Smooth muscle cell (in vitro differentiated cells): ENCODE measurements at regions not wholly inside any gene's neighbourhood (a gene's known extent, or its start where the extent isn't known, plus 50 kb on each side); places are given as distances from the start of the nearest gene placed in this dataset.

Source experiments
- DNase-seq: peaks from one replicate; lab custom pipeline; 2025; ENCODE audit not compliant: unreplicated experiment; lab: John Stamatoyannopoulos, UW
- H2AFZ ChIP-seq: fragments of 200-600 bp; sonication (generic); 2 replicates; pipeline ENCODE4 v1.6.0; 2016; ENCODE audit warnings: antibody characterized with exemption, low read depth, mild to moderate bottlenecking
- H3F3A ChIP-seq: fragments of 200-600 bp; sonication (generic); 2 replicates; pipeline ENCODE4 v1.6.0; 2017; ENCODE audit warnings: antibody characterized with exemption, low read depth
- H3K27ac ChIP-seq: fragments of 200-600 bp; sonication (generic); 2 replicates; pipeline ENCODE4 v1.5.1; 2016; ENCODE audit warnings: low read depth, mild to moderate bottlenecking
- H3K27me3 ChIP-seq: fragments of 200-600 bp; sonication (generic); 2 replicates; pipeline ENCODE4 v1.6.1; 2016; ENCODE audit warnings: low read depth, mild to moderate bottlenecking
- H3K36me3 ChIP-seq: fragments of 200-600 bp; sonication (generic); 2 replicates; pipeline ENCODE4 v1.5.1; 2016; ENCODE audit warnings: low read depth
- H3K4me1 ChIP-seq: fragments of 200-600 bp; sonication (generic); 2 replicates; pipeline ENCODE4 v1.5.1; 2016; ENCODE audit warnings: low read depth
- H3K4me2 ChIP-seq: fragments of 200-600 bp; sonication (generic); 2 replicates; pipeline ENCODE4 v1.6.0; 2016; ENCODE audit warnings: mild to moderate bottlenecking
- H3K4me3 ChIP-seq: fragments of 200-600 bp; sonication (generic); 2 replicates; pipeline ENCODE4 v1.5.1; 2016; ENCODE audit warnings: mild to moderate bottlenecking
- H3K79me2 ChIP-seq: fragments of 200-600 bp; sonication (generic); 2 replicates; pipeline ENCODE4 v1.6.0; 2016; ENCODE audit warnings: low read depth, mild to moderate bottlenecking
- H3K9ac ChIP-seq: fragments of 200-600 bp; sonication (generic); 2 replicates; pipeline ENCODE4 v1.6.0; 2016; ENCODE audit warnings: low read depth
- H3K9me3 ChIP-seq: fragments of 200-600 bp; sonication (generic); replicated peaks from 2 replicates; pipeline ENCODE4 v1.5.1; 2016; ENCODE audit warnings: low read depth
- H4K20me1 ChIP-seq: fragments of 200-600 bp; sonication (generic); 2 replicates; pipeline ENCODE4 v1.6.0; 2016; ENCODE audit warnings: low read depth
- WGBS: methylation state at CpG from one replicate; pipeline ENCODE4 v1.1.7; 2016; ENCODE audit warnings: low lambda C conversion rate; 5-methylcytosine and 5-hydroxymethylcytosine counted together
- TF ChIP-seq, protein P1 (sequence below): fragments of 200-600 bp; sonication (generic); IDR thresholded peaks from 2 replicates; pipeline ENCODE4 v1.5.1; 2017; ENCODE audit warnings: borderline replicate concordance, mild to moderate bottlenecking, antibody characterized with exemption; ENCODE audit not compliant: insufficient read depth, poor library complexity, severe bottlenecking

DNA sequence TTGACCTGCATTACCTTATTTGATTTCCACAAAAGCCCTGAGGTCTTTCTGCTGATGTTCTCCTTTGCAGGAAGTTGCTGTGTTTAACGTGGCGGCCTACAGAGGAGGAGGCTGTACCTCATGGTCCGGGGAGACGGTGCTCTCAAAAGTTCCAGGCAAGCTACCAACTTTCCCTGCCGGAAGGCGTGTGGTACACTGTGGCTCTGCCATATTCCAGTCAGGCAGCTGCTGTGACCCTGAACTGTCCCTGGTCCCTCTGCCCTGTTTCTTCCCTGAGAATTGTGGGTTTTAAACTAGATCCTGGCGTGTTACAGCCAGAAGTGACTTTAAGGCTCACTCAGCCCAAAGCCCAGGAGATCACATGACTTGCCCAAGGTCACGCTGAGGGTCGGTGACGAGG, 139.2 kb downstream of the TEX36 start:
- Histone ChIP-seq H3K79me2 (no peaks in the 10 kb centered on the region), H3K9ac (no peak overlapping the region), H3F3A (no peaks in the 10 kb centered on the region), H3K36me3 (no peaks in the 10 kb centered on the region), H3K4me2 (no peak overlapping the region), H4K20me1 (no peaks in the 10 kb centered on the region), H3K4me1 (no peaks in the 10 kb centered on the region), H3K27ac (no peak overlapping the region), H3K4me3 (no peak overlapping the region), H3K27me3 (peaks cover 15% of the 10 kb centered on the region), H3K9me3 (no peaks in the 10 kb centered on the region), H2AFZ (no peak overlapping the region)
- TF ChIP-seq, protein P1, sequence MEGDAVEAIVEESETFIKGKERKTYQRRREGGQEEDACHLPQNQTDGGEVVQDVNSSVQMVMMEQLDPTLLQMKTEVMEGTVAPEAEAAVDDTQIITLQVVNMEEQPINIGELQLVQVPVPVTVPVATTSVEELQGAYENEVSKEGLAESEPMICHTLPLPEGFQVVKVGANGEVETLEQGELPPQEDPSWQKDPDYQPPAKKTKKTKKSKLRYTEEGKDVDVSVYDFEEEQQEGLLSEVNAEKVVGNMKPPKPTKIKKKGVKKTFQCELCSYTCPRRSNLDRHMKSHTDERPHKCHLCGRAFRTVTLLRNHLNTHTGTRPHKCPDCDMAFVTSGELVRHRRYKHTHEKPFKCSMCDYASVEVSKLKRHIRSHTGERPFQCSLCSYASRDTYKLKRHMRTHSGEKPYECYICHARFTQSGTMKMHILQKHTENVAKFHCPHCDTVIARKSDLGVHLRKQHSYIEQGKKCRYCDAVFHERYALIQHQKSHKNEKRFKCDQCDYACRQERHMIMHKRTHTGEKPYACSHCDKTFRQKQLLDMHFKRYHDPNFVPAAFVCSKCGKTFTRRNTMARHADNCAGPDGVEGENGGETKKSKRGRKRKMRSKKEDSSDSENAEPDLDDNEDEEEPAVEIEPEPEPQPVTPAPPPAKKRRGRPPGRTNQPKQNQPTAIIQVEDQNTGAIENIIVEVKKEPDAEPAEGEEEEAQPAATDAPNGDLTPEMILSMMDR, result no peak
- no peak for DNase-seq
- WGBS, result 87% methylated on average over 10 of the region's 10 CpGs

DNA sequence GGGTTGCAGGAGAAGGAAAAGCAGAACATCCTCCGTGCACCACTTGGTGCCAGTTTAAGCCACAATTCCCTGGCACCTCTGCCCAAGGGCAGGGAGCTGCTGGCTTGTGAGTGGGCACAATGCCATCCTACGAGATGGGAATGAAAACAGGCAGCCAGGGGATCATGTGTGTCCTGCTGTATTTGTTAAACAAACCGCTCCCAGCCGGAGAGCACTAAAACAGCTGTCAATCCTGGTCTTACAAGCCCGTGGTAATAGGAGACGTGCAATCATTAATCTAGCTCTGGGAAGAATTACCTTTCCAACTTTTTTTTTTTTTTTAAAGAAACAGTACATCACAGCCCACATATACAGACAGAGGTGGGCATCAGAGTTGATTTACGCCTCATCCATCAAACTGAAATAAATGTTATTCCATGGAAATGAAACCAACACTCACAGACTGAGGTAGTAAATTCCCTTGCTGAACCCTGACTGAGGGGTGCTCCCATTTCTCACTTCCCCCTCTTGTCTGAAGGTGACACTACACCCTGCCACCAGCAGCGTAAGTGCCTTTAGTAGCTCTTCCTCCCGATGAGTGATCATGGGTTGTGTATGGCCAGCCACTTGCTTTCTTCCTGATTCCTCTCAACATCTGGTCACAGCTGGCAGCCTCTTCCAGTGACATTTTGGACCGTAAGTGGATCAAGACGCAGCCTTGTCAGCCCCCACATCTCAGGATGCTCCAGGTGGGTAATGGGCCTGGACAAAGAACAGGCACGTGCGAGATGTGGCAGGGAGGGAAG, 143.8 kb downstream of the TEX36 start:
- Histone ChIP-seq H3K9me3 (no peaks in the 10 kb centered on the region), H3K27me3 (peaks cover 19% of the 10 kb centered on the region), H2AFZ (no peak overlapping the region), H4K20me1 (no peaks in the 10 kb centered on the region), H3K9ac (no peak overlapping the region), H3F3A (no peaks in the 10 kb centered on the region), H3K36me3 (no peaks in the 10 kb centered on the region), H3K27ac (no peak overlapping the region), H3K4me2 (no peak overlapping the region), H3K79me2 (no peaks in the 10 kb centered on the region), H3K4me3 (no peak overlapping the region), H3K4me1 (no peaks in the 10 kb centered on the region)
- no peak for DNase-seq
- TF ChIP-seq, protein P1, result no peak
- WGBS, result 82% methylated on average over 13 of the region's 13 CpGs

DNA sequence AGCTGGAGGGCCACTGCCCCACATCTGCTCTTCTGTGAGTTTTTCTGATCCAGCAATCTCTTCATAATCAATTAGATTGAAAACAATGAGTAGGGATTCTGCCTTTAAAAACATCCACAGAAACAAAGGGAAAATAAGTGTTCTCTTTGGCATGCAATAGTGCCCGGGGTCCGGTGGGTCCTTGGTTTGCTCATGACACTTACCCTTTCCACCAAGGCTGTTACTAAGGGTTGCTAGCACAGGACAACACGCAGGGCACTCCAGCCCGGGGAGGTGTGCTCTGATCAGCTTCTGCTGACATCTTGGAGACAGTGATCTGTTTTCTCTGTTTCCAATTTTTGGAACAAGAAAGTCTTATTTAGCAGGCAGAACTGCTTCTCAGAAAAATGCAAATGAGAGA, 146.7 kb downstream of the TEX36 start:
- no peaks in the 10 kb centered on the region for H3K36me3 ChIP-seq
- H3K4me1 ChIP-seq, result no peaks in the 10 kb centered on the region
- no peak overlapping the region for H3K27ac ChIP-seq
- TF ChIP-seq, protein P1, result no peak
- no peaks in the 10 kb centered on the region for H3K79me2 ChIP-seq
- no peak for DNase-seq
- H2AFZ ChIP-seq, result no peak overlapping the region
- 99% methylated on average over 4 of the region's 4 CpGs for WGBS
- H3K4me2 ChIP-seq, result no peak overlapping the region
- H4K20me1 ChIP-seq, result no peaks in the 10 kb centered on the region
- H3K9me3 ChIP-seq, result no peaks in the 10 kb centered on the region
- H3K4me3 ChIP-seq, result no peak overlapping the region
- peaks cover 15% of the 10 kb centered on the region for H3K27me3 ChIP-seq
- no peaks in the 10 kb centered on the region for H3F3A ChIP-seq
- no peak overlapping the region for H3K9ac ChIP-seq

DNA sequence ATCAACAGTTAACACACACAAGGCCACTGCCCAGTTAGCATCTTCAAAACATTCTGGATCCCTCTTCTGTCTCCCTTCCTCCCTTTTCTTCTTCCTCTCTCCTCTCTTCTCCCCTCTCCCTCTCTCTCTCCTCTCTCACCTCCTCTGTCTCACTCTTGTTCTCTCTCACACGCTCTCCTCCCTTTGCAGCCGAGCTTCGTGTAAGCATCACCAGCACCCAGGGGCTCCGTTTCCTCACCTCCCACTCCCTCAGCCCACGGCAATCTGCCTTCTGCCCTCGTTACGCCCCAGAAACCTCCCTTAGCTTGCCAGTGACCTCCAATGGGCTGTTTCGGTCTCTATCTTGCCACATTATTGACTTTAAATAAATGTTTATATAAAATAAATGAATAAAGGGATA, 147.4 kb downstream of the TEX36 start:
- Histone ChIP-seq H2AFZ (no peak overlapping the region), H3K4me2 (no peak overlapping the region), H3F3A (no peaks in the 10 kb centered on the region), H3K4me3 (no peak overlapping the region), H3K79me2 (no peaks in the 10 kb centered on the region), H3K9ac (no peak overlapping the region), H3K27me3 (peaks cover 21% of the 10 kb centered on the region), H3K36me3 (no peaks in the 10 kb centered on the region), H3K4me1 (no peaks in the 10 kb centered on the region), H3K27ac (no peak overlapping the region), H4K20me1 (no peaks in the 10 kb centered on the region), H3K9me3 (no peaks in the 10 kb centered on the region)
- TF ChIP-seq, protein P1, result no peak
- no peak for DNase-seq
- WGBS, result 83% methylated on average over 8 of the region's 8 CpGs
